HEK293T (cell line): ENCODE measurements at regions not wholly inside any gene's neighbourhood (a gene's known extent, or its start where the extent isn't known, plus 50 kb on each side); places are given as distances from the start of the nearest gene placed in this dataset.

Experiments used
- ARNT ChIP-seq: fragments of 450-650 bp; IDR thresholded peaks from 2 replicates; pipeline ENCODE4 v1.6.1; 2017; ENCODE audit warnings: mild to moderate bottlenecking
- FOXA1 ChIP-seq: fragments of 450-650 bp; IDR thresholded peaks from 2 replicates; pipeline ENCODE4 v1.6.1; 2016; ENCODE audit warnings: mild to moderate bottlenecking
- FOXK2 ChIP-seq: fragments of 450-650 bp; IDR thresholded peaks from 2 replicates; pipeline ENCODE4 v1.6.1; 2016; ENCODE audit warnings: mild to moderate bottlenecking
- FOXM1 ChIP-seq: fragments of 450-650 bp; IDR thresholded peaks from 2 replicates; pipeline ENCODE4 v1.6.1; 2017; ENCODE audit warnings: mild to moderate bottlenecking, borderline replicate concordance
- HDGF ChIP-seq: fragments of 450-650 bp; IDR thresholded peaks from 2 replicates; pipeline ENCODE4 v1.6.1; 2017; ENCODE audit warnings: antibody characterized with exemption, borderline replicate concordance
- L3MBTL2 ChIP-seq: fragments of 450-650 bp; conservative IDR thresholded peaks from 2 replicates; pipeline ENCODE4 v1.6.1; 2016; ENCODE audit warnings: mild to moderate bottlenecking
- NFRKB ChIP-seq: fragments of 450-650 bp; IDR thresholded peaks from 2 replicates; pipeline ENCODE4 v1.6.1; 2016; ENCODE audit warnings: mild to moderate bottlenecking, moderate library complexity
- SP1 ChIP-seq: fragments of 450-650 bp; IDR thresholded peaks from 2 replicates; pipeline ENCODE4 v1.6.1; 2017
- SUZ12 ChIP-seq: fragments of 450-650 bp; IDR thresholded peaks from 2 replicates; pipeline ENCODE4 v1.6.1; 2016; ENCODE audit warnings: mild to moderate bottlenecking

DNA sequence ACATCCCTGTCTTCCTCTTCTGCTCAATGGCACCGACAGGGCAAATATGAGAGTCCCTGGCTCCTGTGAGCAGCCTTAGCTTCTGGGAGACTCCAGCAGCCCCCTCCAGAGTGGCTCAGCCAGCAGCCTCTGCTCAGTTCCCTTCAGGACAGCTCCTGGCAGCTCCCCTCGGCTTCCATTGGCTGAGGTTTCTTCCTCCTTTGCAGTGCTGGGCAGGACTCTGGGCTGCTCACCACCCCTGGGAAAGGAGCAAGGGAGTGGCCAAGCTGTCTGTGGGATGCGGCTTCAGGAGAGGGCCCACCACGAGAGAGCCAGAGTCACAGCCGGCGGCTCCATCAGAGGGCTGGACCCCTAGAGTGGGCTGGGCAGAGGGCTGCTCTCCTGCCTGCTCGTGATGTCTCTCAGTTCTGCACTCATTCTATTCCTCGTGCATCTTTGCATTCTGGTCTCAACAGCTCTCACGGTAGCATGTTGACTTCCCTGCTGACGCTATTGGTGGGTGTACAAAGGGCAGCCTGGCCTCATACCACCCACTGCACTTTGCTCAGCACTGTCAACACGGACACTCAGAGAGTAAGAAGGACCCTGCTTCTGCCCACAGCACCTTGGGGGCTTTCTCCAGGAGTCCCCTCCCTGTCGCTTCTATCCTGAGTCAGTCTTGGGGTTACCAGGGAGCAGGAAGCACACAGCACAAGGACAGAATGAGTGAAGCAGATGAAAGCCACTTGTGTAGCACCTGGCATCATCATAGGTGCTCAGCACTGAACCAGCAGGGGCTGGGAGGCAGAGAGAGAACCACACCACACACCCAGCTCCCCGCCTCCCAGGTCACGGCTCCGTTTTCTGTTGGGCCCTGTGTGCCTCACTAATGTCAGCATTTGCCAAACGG is 80.9 kb upstream of the ALDH1B1 start:
- TF ChIP-seq SUZ12: no peak
- TF ChIP-seq ARNT: no peak
- TF ChIP-seq SP1: no peak
- TF ChIP-seq FOXK2: no peak
- TF ChIP-seq FOXM1: no peak
- TF ChIP-seq NFRKB: no peak
- no peak for TF ChIP-seq FOXA1
- TF ChIP-seq L3MBTL2: no peak
- no peak for TF ChIP-seq HDGF
